MM.1S (cell line): ENCODE measurements at regions not wholly inside any gene's neighbourhood (a gene's known extent, or its start where the extent isn't known, plus 50 kb on each side); places are given as distances from the start of the nearest gene placed in this dataset.

ENCODE experiments used
- EZH2phosphoT487 ChIP-seq: fragments of 300-600 bp; sonication (generic); IDR thresholded peaks from 2 replicates; pipeline ENCODE4 v1.6.1; 2018; ENCODE audit warnings: antibody characterized with exemption, low read length
- TF ChIP-seq, protein P1 (sequence below): fragments of 300-600 bp; sonication (generic); IDR thresholded peaks from 2 replicates; pipeline ENCODE4 v1.5.1; 2016; ENCODE audit warnings: antibody characterized with exemption, low read length, mixed read lengths

DNA sequence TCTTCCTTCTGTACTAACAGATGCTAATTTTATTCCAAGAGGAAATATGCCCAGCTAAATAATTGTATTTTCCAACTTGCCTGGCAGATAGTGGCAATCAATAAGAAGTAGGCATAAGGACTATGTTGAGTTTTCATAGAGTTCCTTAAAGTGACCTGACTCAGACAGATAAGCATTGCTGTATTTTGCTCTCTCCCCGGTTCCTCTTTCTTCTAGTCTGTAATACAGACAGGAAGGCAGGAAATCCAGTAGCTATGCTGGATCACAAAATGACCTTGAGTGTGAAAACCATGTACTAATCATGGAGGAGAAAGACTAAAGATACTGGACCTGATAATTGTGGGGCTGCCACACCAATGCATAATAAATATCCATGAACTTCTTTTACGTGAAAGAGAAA lies 701.7 kb downstream of the CETN3 start:
- TF ChIP-seq EZH2phosphoT487 = no peak
- TF ChIP-seq, protein P1, sequence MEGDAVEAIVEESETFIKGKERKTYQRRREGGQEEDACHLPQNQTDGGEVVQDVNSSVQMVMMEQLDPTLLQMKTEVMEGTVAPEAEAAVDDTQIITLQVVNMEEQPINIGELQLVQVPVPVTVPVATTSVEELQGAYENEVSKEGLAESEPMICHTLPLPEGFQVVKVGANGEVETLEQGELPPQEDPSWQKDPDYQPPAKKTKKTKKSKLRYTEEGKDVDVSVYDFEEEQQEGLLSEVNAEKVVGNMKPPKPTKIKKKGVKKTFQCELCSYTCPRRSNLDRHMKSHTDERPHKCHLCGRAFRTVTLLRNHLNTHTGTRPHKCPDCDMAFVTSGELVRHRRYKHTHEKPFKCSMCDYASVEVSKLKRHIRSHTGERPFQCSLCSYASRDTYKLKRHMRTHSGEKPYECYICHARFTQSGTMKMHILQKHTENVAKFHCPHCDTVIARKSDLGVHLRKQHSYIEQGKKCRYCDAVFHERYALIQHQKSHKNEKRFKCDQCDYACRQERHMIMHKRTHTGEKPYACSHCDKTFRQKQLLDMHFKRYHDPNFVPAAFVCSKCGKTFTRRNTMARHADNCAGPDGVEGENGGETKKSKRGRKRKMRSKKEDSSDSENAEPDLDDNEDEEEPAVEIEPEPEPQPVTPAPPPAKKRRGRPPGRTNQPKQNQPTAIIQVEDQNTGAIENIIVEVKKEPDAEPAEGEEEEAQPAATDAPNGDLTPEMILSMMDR = no peak
